Lower lobe of right lung (tissue), 2 donors: ENCODE measurements at regions not wholly inside any gene's neighbourhood (a gene's known extent, or its start where the extent isn't known, plus 50 kb on each side); places are given as distances from the start of the nearest gene placed in this dataset.

ENCODE experiments used
- ATAC-seq, 2 donors: fragments of 200-7000 bp; cut with Tn5 transposase; one replicate each; pipeline ENCODE4 v1.9.1; 2020 to 2022; ENCODE audit warnings: mild to moderate bottlenecking in 2 of 2, moderate library complexity in 2 of 2
- DNase-seq: peaks from one replicate; pipeline ENCODE4 v3.0.0-alpha.2; 2020
- H3K27ac ChIP-seq: fragments of 200-600 bp; one replicate; pipeline ENCODE4 v1.8.0; 2022
- H3K27me3 ChIP-seq: fragments of 200-600 bp; one replicate; pipeline ENCODE4 v1.8.0; 2022; ENCODE audit warnings: low read depth
- H3K36me3 ChIP-seq: fragments of 200-600 bp; one replicate; pipeline ENCODE4 v1.8.0; 2022; ENCODE audit warnings: mild to moderate bottlenecking
- H3K4me1 ChIP-seq: fragments of 200-600 bp; one replicate; pipeline ENCODE4 v1.8.0; 2022
- H3K4me3 ChIP-seq: fragments of 200-600 bp; one replicate; pipeline ENCODE4 v1.8.0; 2022; ENCODE audit warnings: mild to moderate bottlenecking
- H3K9me3 ChIP-seq: fragments of 200-600 bp; one replicate; pipeline ENCODE4 v1.8.0; 2022
- intact Hi-C: fragments of 100-400 bp; cut with DNase I; formaldehyde crosslinking; loops from one replicate; pipeline ENCODE4 v1.11.0; 2022
- TF ChIP-seq, protein P1 (sequence below): fragments of 200-600 bp; IDR thresholded peaks from one replicate; pipeline ENCODE4 v1.8.0; 2022; ENCODE audit warnings: antibody characterized with exemption, mild to moderate bottlenecking
- donor health status: DM: no; HTN: yes; CAD: no; lungs with severe emphysema.

DNA sequence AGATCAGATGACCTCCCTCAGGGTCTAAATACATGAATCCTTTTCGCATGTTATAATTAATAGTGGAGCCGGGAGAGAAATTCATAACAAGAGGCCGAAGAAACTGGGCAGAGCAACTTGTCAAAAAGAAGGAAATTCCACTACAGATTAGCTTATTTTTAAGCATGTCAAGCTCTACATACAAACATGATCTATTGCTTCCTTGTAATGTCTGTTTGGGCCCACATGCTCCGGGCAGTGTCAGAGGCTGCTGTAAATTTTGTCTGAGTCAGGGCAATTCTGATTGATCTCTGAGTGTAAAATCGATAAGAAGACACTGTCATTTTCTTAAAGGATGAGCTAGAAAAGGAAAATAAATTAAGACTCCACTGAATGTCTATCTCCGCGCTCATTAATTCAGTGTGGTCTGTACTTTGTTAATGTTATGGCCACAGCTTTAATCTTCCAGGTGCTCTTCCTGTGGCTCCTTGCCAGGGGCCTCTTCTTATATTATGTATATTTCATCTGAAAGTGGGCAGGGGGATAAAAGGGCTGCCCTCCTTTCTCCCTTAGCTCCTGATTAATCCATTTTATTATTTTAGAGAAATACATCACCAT, 194.1 kb upstream of the SP8 start:
- Histone ChIP-seq H3K4me3 (no peak overlapping the region), H3K27me3 (no peaks in the 10 kb centered on the region), H3K4me1 (no peaks in the 10 kb centered on the region), H3K36me3 (no peaks in the 10 kb centered on the region), H3K9me3 (no peaks in the 10 kb centered on the region), H3K27ac (no peak overlapping the region)
- no peak for ATAC-seq
- DNase-seq, result no peak
- intact Hi-C loops, result no loop called here
- TF ChIP-seq, protein P1, sequence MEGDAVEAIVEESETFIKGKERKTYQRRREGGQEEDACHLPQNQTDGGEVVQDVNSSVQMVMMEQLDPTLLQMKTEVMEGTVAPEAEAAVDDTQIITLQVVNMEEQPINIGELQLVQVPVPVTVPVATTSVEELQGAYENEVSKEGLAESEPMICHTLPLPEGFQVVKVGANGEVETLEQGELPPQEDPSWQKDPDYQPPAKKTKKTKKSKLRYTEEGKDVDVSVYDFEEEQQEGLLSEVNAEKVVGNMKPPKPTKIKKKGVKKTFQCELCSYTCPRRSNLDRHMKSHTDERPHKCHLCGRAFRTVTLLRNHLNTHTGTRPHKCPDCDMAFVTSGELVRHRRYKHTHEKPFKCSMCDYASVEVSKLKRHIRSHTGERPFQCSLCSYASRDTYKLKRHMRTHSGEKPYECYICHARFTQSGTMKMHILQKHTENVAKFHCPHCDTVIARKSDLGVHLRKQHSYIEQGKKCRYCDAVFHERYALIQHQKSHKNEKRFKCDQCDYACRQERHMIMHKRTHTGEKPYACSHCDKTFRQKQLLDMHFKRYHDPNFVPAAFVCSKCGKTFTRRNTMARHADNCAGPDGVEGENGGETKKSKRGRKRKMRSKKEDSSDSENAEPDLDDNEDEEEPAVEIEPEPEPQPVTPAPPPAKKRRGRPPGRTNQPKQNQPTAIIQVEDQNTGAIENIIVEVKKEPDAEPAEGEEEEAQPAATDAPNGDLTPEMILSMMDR, result no peak

DNA sequence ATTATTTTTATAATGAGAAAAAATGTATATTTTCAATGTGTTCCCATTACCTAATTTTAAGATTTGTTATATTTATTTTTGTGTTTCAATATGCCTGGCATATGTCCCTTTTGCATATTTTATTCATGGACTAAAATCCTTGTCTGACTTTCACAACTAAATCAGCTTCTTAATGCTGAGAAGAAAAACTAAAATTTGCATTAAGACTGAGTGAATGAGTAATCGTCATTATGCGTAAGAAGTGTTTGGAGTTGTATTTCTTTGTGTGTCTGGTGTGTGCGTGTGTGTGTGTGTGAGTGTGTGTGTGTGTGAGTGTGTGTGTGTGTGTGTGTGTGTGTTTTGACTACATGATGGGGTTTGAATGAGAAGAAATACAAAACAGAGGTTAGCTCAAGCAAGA, 201.7 kb upstream of the SP8 start:
- H3K4me3 ChIP-seq, result no peak overlapping the region
- intact Hi-C loops, result no loop called here
- TF ChIP-seq, protein P1, result no peak
- no peaks in the 10 kb centered on the region for H3K36me3 ChIP-seq
- H3K4me1 ChIP-seq, result no peaks in the 10 kb centered on the region
- no peaks in the 10 kb centered on the region for H3K27me3 ChIP-seq
- no peaks in the 10 kb centered on the region for H3K9me3 ChIP-seq
- H3K27ac ChIP-seq, result no peak overlapping the region
- ATAC-seq, result no peak
- DNase-seq, result no peak

DNA sequence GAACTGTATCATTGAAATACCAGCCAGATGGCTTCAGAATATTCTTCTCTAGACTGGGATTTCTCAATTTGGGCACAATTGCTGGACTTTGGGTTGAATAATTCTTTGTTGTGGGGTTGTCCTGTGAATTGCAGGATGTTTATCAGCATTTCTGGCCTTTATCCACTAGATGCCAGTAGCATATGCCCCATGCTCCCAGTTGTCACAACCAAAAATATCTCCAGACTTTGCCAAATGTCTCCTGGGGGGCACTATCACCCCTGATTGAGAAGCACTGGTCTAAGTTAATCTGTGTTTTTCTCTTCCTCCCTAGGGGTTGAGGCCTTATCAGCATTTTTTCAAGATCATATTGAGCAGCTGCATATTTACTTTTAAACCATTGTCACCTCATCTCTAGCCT, 204.9 kb upstream of the SP8 start:
- Histone ChIP-seq H3K9me3 (no peaks in the 10 kb centered on the region), H3K27ac (no peak overlapping the region), H3K36me3 (no peaks in the 10 kb centered on the region), H3K4me1 (no peaks in the 10 kb centered on the region), H3K27me3 (no peaks in the 10 kb centered on the region), H3K4me3 (no peak overlapping the region)
- ATAC-seq (no peak), DNase-seq (no peak)
- intact Hi-C loops, result no loop called here
- TF ChIP-seq, protein P1, result no peak

DNA sequence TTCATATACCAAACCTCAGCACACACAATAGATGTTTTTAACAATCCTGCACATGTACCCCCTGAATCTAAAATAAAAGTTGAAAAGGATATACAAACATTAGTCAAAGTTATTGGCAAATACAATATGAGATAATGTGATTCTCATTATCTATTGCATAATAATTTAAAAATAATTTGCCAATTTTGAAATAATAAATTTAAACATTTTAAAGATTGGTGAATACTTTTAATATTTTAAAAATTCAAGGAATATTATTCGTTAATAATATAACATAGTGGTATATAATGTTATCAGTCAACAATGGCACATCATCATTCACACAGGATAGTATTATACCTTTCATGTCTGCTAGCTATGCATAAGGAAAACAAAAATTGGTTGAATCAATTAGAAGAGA, 207.0 kb upstream of the SP8 start:
- no peaks in the 10 kb centered on the region for H3K27me3 ChIP-seq
- no peak for ATAC-seq
- H3K4me1 ChIP-seq, result no peaks in the 10 kb centered on the region
- no peak overlapping the region for H3K27ac ChIP-seq
- no peaks in the 10 kb centered on the region for H3K36me3 ChIP-seq
- H3K9me3 ChIP-seq, result no peaks in the 10 kb centered on the region
- intact Hi-C loops, result no loop called here
- no peak overlapping the region for H3K4me3 ChIP-seq
- no peak for DNase-seq
- TF ChIP-seq, protein P1, result no peak

DNA sequence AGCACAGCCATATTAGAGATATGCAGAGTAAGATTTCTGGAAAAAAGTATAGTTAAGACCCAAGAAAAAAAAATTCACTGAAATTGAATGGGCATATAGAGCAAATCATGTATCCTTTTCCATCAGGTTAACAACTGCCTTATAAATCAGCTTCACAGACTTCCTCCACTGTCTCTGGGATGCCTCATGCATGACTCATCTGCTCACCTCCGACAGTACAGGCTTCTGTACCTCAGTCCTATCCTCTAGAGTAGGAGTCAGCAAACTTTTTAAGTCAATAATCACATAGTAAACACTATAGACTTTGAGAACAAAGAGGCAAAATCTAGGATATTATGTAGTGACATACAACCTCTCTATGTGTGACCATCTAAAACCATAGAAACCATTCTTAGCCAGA, 211.6 kb upstream of the SP8 start:
- no peak for DNase-seq
- intact Hi-C loops, result no loop called here
- no peaks in the 10 kb centered on the region for H3K27me3 ChIP-seq
- no peak overlapping the region for H3K4me3 ChIP-seq
- H3K4me1 ChIP-seq, result no peaks in the 10 kb centered on the region
- no peaks in the 10 kb centered on the region for H3K9me3 ChIP-seq
- H3K36me3 ChIP-seq, result no peaks in the 10 kb centered on the region
- TF ChIP-seq, protein P1, result no peak
- H3K27ac ChIP-seq, result no peak overlapping the region
- ATAC-seq, result no peak

DNA sequence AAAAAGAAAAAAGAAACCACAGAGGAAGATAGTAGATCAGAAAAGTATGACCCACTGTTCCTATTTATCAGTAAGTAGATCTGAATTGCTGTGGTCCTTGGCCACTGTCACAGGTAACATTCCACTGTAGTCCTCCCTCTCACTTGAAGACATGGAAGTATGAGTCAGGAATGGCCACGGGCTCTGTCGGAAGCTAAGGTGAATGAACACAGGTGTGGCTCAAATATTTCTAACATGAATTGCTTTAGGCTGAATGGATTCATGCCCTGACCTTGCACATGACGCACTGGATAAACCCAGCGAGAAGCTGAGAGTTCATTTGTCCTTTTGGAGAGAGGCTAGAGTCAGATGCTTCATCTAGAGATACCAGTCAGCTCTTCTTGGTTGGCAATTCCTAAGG, 224.5 kb upstream of the SP8 start:
- no peak overlapping the region for H3K27ac ChIP-seq
- no peak overlapping the region for H3K4me3 ChIP-seq
- H3K27me3 ChIP-seq, result no peaks in the 10 kb centered on the region
- ATAC-seq (peak in 1 of 2 donors; percentile 37), DNase-seq (no peak)
- H3K36me3 ChIP-seq, result no peaks in the 10 kb centered on the region
- intact Hi-C loops, result no loop called here
- no peaks in the 10 kb centered on the region for H3K9me3 ChIP-seq
- TF ChIP-seq, protein P1, result no peak
- no peaks in the 10 kb centered on the region for H3K4me1 ChIP-seq
